HG02588 (cell line): ENCODE measurements at regions not wholly inside any gene's neighbourhood (a gene's known extent, or its start where the extent isn't known, plus 50 kb on each side); places are given as distances from the start of the nearest gene placed in this dataset.

ENCODE experiments used
- ATAC-seq: cut with Tn5 transposase; IDR thresholded peaks from one replicate; pipeline ENCODE4 v1.9.1; 2021; ENCODE audit warnings: mild to moderate bottlenecking, moderate library complexity; ENCODE audit not compliant: unreplicated experiment

DNA sequence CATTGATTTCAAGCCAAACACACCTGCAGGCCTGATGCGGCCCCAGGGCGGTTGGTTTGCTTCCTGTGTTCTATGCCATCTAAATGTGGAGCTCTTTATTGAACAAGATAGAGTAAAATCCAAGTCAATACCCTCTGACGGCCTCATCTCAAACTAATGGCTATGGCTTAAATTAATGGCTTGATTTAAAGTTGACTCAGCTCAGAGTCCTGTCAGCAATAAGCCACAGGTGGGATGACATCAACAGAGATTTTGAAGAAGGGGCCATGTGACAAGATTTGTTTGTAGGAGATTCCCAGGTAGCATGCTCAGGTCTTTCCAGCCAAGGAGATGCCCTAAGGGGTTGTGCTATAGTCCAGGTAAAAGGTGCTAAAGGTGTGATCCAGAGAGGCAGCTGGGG lies 66.7 kb upstream of the ZNF32 start:
- no peak for ATAC-seq

DNA sequence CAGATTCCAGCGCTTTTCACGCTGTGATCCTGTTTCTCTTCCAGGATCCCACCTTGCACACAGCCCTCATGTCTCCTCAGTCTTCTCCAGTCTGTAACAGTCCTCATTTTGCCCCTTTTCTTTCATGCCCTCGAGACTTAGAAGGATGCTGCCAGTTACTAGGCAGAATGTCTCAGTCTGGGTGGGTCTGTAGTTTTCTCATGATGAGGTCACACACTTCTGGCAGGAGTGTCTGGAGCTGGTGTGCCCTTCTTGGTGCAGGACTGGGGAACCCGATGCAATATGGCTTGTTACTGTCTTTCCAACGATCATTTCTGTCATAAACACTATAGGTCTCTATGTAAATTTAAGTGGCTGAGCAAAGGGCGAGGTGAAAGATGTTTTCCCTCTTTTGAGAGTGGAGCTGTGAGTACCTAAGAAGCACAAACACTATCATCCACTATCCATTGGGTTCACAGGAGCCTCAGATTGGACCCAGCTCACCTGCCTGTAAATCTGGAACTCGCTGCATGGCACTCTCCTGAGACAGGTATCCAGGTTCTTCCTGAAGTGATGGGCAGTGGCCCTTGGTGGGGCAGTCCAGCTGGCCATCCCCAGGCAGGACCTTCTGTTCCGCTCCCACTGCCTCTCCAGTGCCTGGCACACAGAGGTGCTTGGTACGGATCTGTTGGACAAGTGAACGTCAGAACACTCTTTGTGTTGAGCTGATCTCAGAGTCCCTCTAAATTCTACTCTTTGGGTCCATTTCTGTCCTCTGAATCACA lies 64.3 kb upstream of the ZNF32 start:
- ATAC-seq = no peak

DNA sequence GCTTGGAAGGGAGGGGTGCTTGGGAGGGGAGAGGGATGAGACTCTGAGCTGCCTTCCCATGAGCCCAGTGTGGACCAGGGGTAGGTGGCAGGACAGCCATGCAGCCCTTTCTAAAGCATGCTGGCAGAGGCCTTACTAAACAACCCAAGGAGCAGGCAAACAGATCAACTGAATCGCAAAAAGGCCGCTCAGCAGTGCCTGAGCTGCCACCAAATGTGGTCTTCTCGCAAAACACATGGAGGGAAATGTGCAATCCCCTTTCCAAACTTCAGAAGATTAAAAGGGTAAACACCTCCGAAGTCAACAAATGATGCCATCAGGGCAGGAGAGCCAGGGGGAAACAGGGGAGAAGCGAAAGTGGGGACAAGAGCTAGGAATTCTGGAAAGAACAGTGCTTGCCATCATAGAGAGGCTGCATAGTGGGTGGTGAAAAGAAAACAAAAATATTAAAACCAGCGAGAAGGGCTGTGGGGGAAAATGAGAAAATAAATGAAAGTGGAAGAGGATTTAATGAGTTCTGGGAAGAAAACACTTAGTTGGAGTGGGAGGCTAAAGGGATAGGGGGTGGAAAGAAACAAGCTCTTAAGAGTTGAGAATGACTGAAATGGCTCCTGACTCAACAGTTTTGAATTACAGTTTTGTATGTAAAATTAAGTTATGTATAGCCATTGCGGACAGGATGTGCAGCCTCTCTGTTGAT lies 62.2 kb upstream of the ZNF32 start:
- no peak for ATAC-seq

DNA sequence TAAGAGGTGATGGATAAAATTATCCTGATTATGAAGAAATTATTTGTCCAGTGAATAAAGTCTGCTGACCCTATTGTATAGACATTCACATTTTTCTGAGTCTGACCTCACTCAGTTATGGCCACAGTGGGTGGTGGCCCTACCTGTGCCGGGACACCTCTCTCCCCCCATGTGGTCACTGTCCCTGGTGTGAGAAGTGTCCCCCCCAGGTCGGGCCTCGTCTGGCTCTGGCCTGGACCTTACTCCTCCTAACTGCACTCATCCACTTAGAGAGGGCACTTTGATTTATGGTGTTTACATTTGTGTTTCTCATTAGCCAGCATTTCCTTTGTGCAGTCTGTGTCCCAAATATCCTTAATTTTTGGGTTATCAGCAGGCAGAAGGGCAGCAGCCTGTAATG lies 59.6 kb upstream of the ZNF32 start:
- no peak for ATAC-seq

DNA sequence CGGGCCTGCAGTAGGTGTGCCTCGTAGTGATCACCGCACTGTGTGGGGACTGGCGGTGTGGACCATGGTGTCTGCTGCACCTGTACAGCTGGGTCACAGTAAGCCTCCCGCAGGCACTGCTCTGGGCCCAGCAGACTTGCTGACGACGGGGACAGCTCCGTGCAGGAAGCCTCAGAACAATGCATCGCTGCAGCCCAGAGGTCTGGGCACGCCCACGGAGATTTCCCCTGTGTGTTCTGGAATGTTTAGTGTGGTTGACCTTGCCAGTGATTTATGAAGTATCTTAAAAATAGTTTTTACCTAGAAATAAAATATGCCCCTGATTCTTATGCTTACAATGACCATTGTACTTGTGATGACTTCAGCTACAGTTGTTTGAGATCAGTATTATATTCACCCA lies 59.1 kb upstream of the ZNF32 start:
- ATAC-seq = no peak

DNA sequence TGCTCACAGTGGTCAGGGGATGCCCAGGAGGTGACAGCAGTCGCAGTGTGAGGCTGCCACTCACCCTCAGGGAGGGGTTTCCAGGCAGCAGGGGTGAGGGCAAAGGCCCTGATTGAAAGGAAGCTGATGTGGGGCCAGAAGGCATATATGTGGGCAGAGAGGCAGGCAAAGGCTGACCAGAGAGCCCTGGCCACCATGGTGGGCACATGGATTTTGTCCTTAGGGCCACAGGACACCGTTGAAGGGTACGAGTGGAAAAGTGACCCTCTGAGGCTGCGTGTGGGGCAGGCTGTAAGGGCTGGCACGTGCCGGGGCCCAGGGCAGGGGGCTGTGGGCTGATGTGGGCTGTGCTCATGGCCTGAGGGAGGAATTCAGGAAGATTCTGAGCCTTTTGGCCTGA lies 57.5 kb upstream of the ZNF32 start:
- ATAC-seq = no peak

DNA sequence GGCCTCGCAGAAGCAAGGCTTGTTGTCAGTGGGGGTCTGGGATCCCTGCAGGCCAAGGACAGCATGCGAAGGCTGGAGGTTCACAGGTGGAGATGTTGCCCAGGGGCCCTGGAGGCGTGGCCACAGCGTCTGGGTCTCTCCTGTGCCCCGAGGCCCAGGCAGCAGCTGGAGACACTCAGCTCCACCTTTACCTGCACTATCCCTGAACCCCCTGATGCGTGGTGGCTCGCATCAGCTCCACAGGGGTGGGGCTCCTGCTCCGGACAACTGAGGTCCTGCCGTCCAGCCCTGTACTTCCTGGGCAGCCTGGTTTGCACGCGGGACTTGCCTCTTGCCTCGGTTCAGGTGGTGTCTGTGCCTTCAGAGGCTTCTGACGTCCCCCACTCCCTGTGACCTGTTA lies 54.6 kb upstream of the ZNF32 start:
- no peak for ATAC-seq

DNA sequence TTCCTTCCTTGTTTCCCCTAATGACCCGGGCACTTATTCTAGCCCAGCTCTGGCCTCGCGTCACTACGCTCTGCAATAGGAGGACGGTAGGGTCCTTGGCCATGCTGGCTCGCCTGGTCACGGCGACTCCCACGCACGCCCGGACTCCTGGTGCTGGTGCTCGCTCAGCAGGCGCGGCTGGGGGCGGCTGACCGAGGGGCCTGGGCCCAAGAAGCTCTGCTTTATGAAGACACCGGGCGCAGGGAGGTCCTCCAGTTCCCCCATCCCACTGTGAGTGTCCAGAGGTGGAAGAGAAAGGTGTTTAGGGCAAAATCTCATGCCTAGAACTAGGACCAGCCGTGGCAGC lies 54.2 kb upstream of the ZNF32 start:
- no peak for ATAC-seq

DNA sequence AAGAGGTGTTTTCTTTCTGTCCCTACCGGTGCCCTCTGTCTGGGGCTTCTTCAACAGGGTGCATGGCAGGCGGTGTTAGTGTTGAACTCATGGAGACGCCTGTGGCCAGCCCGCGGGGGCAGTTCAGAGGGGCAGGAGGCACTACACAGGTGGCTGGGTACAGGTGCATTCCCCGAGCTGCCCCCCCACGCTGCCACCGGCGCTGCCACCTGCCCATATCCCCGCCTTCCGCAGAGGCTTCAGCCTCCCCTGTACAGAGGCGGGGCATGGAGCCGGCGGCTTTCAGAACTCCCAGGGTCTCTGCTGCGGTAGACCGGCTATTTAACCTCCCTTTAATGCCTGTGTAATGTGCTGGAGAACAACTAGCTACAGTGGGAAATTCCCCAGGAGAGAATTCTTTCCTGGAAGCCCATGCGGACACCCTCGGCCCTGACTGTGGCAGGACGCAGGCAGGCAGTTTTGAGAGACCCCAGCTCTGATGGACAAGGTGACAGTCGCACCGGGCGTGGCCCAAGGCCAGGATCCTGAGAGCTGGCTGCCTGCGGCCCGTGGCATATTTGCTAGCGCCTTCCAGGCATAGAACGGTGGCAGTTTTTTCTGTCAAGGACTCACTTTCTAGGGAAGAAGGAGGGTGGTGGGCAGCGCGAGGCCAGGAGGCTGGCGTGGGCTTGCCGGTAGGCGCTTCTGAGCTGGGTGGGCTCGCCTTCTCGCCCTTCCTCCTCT lies 53.7 kb upstream of the ZNF32 start:
- ATAC-seq = no peak

DNA sequence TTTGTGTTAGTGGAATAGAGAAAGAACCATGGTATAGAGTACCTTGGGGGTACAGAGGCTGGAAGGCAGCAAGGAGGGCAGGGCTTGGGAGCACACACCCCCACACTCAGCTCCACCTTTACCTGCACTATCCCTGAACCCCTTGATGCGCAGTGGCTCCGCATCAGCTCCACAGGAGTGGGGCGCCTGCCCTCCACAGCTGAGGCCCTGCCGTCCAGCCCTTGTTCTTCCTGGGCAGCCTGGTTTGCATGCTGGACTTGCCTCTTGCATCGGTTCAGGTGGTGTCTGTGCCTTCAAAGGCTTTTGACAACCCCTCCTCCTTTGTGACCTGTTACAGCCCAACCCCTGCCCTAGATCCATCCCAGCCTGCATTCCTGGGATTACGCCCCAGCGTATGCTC lies 52.6 kb upstream of the ZNF32 start:
- no peak for ATAC-seq

DNA sequence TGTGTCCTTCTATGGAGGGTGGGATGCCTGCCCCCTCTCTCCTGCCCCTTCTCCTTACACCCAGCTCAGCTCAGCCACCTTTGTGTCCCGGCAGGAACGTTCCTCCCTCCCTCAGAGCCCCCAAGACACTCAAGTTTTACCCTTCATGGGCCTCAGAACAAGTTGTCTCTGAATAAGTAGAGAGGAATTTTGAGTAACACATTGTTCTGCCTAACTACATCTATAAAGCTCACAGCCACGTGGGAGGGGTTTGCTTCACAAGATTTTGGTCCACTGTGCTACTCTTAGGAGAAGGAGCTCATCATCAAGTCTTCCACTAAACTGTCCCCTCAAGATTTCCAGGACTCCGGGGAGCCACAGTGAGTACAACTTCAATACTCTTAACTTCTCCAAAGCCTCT lies 51.6 kb upstream of the ZNF32 start:
- no peak for ATAC-seq

DNA sequence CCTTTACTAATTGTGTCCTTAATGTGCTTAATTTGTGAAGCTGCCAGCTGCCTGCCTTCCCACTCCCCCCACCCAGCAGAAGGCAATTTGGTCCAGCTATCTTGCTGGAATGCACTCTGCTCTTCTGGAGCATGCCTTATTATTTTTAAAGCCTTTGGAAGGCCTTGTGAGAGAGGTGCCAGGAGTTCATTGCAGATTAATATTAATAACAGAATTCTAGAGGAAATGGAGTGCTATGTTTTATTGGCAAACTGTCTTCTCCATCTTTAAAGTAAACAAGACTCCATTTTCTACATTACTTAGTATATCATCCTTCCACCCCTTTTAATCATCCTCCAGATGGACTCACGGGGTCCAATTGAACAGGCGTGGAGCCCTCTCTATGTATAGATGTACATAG lies 50.8 kb upstream of the ZNF32 start:
- no peak for ATAC-seq
